ENCODE measurements at regions not wholly inside any gene's neighbourhood (a gene's known extent, or its start where the extent isn't known, plus 50 kb on each side); places are given as distances from the start of the nearest gene placed in this dataset.

DNA sequence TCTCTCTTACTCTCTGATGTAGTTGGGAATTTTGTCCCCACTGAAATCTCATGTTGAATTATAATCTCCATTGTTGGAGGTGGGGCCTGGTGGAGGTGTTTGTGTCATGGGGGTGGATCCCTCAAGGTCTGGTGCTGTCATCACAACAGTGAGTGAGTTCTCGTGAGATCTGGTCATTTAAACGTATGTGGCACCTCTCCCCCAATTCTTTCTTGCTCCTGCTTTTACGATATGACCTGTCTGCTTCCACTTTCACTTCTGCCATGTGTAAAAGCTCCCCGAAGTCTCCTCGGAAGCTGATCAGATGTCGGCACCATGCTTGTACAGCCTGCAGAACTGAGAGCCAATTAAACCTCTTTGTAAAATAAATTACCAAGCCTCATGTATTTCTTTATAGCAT lies 337.8 kb upstream of the CDH2 start:
- ATAC-seq (ENCODE audit: low read depth) (no peak), DNase-seq (no peak)
- ChIA-PET POLR2A (no interaction called here), CTCF (no interaction called here)
- Mint-ChIP-seq H3K27ac (no peak overlapping the region), H3K9me3 (peaks cover 7% of the 10 kb centered on the region), H3K36me3 (ENCODE audit: low read depth) (no peaks in the 10 kb centered on the region), H3K27me3 (no peaks in the 10 kb centered on the region), H3K4me3 (no peak overlapping the region), H3K4me1 (no peaks in the 10 kb centered on the region)
- intact Hi-C loops (cut with micrococcal nuclease), result no loop called here
- TF ChIP-seq, protein P1, sequence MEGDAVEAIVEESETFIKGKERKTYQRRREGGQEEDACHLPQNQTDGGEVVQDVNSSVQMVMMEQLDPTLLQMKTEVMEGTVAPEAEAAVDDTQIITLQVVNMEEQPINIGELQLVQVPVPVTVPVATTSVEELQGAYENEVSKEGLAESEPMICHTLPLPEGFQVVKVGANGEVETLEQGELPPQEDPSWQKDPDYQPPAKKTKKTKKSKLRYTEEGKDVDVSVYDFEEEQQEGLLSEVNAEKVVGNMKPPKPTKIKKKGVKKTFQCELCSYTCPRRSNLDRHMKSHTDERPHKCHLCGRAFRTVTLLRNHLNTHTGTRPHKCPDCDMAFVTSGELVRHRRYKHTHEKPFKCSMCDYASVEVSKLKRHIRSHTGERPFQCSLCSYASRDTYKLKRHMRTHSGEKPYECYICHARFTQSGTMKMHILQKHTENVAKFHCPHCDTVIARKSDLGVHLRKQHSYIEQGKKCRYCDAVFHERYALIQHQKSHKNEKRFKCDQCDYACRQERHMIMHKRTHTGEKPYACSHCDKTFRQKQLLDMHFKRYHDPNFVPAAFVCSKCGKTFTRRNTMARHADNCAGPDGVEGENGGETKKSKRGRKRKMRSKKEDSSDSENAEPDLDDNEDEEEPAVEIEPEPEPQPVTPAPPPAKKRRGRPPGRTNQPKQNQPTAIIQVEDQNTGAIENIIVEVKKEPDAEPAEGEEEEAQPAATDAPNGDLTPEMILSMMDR (IDR thresholded peaks at IDR 0.05), result no peak

DNA sequence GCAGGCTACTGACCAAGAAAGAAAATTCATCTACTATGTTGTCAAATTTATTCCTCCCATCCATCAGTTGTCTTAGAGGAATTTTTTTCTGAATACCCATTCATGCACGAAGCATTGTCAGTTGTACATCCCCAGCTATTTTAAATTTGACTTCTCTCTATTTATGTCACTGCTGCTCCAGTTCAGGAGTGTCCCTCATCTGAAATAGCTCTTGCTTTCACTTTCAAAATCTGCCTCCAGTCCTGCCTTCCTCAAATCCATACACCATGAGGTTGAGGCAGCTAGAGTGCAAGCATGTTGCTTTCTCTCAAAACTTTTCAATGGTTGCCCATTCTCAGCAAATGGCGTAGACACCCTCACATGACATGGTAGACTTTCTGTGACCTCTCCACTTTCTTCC lies 335.4 kb upstream of the CDH2 start:
- H3K4me1 Mint-ChIP-seq, result no peaks in the 10 kb centered on the region
- ChIA-PET CTCF (no interaction called here), POLR2A (no interaction called here)
- DNase-seq (no peak), ATAC-seq (ENCODE audit: low read depth) (no peak)
- H3K4me3 Mint-ChIP-seq, result no peak overlapping the region
- H3K27ac Mint-ChIP-seq, result no peak overlapping the region
- H3K9me3 Mint-ChIP-seq, result peaks cover 7% of the 10 kb centered on the region
- no peaks in the 10 kb centered on the region for H3K36me3 Mint-ChIP-seq (ENCODE audit: low read depth)
- H3K27me3 Mint-ChIP-seq, result no peaks in the 10 kb centered on the region
- intact Hi-C loops (cut with micrococcal nuclease), result no loop called here
- TF ChIP-seq, protein P1 (IDR thresholded peaks at IDR 0.05), result no peak

DNA sequence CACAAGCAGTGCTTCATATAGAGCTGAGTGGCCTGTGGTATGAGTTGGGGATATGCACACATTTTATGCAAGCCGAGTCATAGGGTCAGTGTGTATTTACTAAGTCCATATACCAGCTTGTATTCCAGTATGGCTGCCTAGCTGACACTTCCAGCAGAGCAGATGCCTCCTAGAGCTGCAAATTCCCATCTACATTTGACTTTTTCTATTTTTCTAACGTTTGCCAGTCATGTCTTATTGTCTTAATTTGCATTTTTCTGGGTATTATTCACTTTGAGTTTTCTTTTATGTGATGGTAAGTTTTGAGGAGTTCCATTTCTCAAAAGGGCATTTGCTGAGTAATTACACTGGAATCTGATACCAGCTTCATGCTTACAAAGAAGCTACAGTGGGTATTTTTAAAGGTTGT lies 334.5 kb upstream of the CDH2 start:
- Mint-ChIP-seq H3K4me3 (no peak overlapping the region), H3K27ac (no peak overlapping the region), H3K9me3 (peaks cover 5% of the 10 kb centered on the region), H3K27me3 (no peaks in the 10 kb centered on the region), H3K4me1 (no peaks in the 10 kb centered on the region), H3K36me3 (ENCODE audit: low read depth) (no peaks in the 10 kb centered on the region)
- intact Hi-C loops (cut with micrococcal nuclease), result no loop called here
- DNase-seq, result no peak
- ChIA-PET CTCF (no interaction called here), POLR2A (no interaction called here)
- ATAC-seq (ENCODE audit: low read depth), result no peak
- TF ChIP-seq, protein P1 (IDR thresholded peaks at IDR 0.05), result no peak

DNA sequence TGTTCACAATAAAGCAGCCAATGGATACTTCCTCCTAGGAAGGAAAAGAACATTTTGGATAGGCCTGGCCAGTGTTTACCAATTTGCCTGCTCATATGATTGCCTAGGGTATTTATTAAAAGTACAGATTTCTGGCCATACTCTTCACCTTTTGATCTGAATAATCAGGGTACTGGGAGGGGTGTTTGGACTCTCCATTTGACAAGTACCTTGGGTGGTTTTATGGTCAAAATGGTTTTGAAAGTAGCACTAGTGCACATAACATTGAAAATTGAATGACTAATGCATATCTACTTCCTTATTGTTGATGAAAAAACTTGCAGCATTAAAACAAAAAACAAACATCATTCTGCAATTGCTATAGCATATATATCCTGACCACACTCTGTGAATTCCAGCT lies 333.3 kb upstream of the CDH2 start:
- Mint-ChIP-seq H3K27ac (no peak overlapping the region), H3K27me3 (no peaks in the 10 kb centered on the region), H3K4me1 (no peaks in the 10 kb centered on the region), H3K4me3 (no peak overlapping the region), H3K36me3 (ENCODE audit: low read depth) (no peaks in the 10 kb centered on the region), H3K9me3 (peaks cover 4% of the 10 kb centered on the region)
- ChIA-PET CTCF (no interaction called here), POLR2A (no interaction called here)
- TF ChIP-seq, protein P1 (IDR thresholded peaks at IDR 0.05), result no peak
- DNase-seq, result no peak
- ATAC-seq (ENCODE audit: low read depth), result no peak
- intact Hi-C loops (cut with micrococcal nuclease), result no loop called here

DNA sequence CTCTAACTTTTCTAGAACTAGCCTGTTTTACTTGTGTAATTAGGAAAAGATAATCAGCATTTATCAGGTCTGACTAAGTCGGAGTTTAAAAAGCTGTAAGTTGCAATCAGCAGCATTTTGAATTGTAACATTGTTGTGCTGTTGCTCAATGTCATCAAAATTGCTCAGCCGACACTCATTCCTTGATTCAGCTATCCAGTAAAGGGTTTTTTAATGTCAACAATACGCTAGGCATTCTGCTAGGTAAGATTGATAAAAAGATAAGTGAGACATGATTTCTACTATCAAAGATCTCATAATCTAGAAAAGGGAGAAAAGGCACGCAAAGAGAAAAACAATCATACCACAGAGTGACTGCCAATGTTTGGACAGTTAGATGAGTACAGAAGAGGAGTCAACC lies 327.1 kb upstream of the CDH2 start:
- CTCF ChIA-PET, result no interaction called here
- no peak overlapping the region for H3K27ac Mint-ChIP-seq
- intact Hi-C loops (cut with micrococcal nuclease), result no loop called here
- peaks cover 7% of the 10 kb centered on the region for H3K9me3 Mint-ChIP-seq
- ATAC-seq (ENCODE audit: low read depth) (no peak), DNase-seq (no peak)
- no peak overlapping the region for H3K4me3 Mint-ChIP-seq
- TF ChIP-seq, protein P1 (IDR thresholded peaks at IDR 0.05), result no peak
- H3K36me3 Mint-ChIP-seq (ENCODE audit: low read depth), result no peaks in the 10 kb centered on the region
- H3K27me3 Mint-ChIP-seq, result no peaks in the 10 kb centered on the region
- no peaks in the 10 kb centered on the region for H3K4me1 Mint-ChIP-seq
- POLR2A ChIA-PET, result no interaction called here
